ENCODE measurements at regions not wholly inside any gene's neighbourhood (a gene's known extent, or its start where the extent isn't known, plus 50 kb on each side); places are given as distances from the start of the nearest gene placed in this dataset.

DNA sequence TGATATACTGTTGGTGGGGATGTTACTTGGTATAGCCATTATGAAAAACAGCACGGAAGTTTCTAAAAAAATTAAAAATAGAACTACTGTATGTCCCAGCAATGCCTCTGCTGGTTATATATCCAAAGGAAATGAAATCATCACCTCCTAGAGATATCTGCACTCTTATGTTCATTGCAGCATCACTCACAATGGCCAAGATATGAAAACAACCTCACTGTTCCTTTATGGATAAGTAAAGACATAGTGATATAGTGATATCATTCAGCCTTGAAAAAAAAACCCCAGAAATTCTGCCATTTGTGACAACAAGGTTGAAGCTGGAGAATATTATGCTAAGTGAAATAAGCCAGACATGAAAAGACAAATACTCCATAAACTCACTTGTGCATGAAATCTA is 543.8 kb upstream of the SLIT2 start:
- Histone ChIP-seq H3K9me2 (replicated peaks; ENCODE audit: control insufficient read depth, low read length) (no peaks in the 10 kb centered on the region), H3K27ac (ENCODE audit: low read depth, low read length) (no peak overlapping the region), H3K27me3 (ENCODE audit: control insufficient read depth, low read length) (no peaks in the 10 kb centered on the region), H3F3A (ENCODE audit: control insufficient read depth, insufficient read depth) (no peaks in the 10 kb centered on the region), H3K4me1 (ENCODE audit: control insufficient read depth, low read length) (no peaks in the 10 kb centered on the region), H4K20me1 (ENCODE audit: control insufficient read depth, insufficient read depth, low read depth, low read length) (no peaks in the 10 kb centered on the region), H3K4me2 (ENCODE audit: low read length) (no peak overlapping the region), H3K79me2 (ENCODE audit: control insufficient read depth, low read length) (no peaks in the 10 kb centered on the region), H3K36me3 (ENCODE audit: control insufficient read depth, low read length) (no peaks in the 10 kb centered on the region), H3K4me3 (ENCODE audit: low read length) (no peak overlapping the region), H3K9me3 (ENCODE audit: control insufficient read depth, insufficient read depth, low read length) (no peaks in the 10 kb centered on the region)
- TF ChIP-seq, protein P1, sequence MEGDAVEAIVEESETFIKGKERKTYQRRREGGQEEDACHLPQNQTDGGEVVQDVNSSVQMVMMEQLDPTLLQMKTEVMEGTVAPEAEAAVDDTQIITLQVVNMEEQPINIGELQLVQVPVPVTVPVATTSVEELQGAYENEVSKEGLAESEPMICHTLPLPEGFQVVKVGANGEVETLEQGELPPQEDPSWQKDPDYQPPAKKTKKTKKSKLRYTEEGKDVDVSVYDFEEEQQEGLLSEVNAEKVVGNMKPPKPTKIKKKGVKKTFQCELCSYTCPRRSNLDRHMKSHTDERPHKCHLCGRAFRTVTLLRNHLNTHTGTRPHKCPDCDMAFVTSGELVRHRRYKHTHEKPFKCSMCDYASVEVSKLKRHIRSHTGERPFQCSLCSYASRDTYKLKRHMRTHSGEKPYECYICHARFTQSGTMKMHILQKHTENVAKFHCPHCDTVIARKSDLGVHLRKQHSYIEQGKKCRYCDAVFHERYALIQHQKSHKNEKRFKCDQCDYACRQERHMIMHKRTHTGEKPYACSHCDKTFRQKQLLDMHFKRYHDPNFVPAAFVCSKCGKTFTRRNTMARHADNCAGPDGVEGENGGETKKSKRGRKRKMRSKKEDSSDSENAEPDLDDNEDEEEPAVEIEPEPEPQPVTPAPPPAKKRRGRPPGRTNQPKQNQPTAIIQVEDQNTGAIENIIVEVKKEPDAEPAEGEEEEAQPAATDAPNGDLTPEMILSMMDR (IDR thresholded peaks at IDR 0.05; ENCODE audit: low read depth, low read length, poor library complexity, severe bottlenecking), result no peak
- TF ChIP-seq EZH2phosphoT487 (IDR thresholded peaks at IDR 0.05; ENCODE audit: borderline replicate concordance, low read length), result no peak

DNA sequence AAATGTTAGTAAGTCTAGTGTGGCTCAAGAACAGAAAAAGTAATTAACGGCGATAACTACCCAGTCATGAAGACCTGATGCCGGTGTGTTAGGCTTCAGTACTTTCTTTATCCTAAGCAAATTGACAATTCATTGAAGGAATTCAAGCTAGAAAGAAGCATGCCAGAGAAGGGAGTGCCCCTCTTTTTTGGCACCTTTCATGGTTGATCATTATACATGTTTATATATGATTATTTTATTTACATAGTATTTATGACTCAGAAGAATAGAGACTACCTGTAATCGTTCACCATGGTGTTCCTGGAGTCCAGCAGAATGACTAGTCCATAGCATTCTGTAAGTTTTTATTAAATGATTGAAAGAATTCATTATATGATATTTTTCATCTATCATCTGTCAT is 548.3 kb upstream of the SLIT2 start:
- H3K4me3 ChIP-seq (ENCODE audit: low read length), result no peak overlapping the region
- H3K36me3 ChIP-seq (ENCODE audit: control insufficient read depth, low read length), result no peaks in the 10 kb centered on the region
- no peaks in the 10 kb centered on the region for H4K20me1 ChIP-seq (ENCODE audit: control insufficient read depth, insufficient read depth, low read depth, low read length)
- no peak overlapping the region for H3K27ac ChIP-seq (ENCODE audit: low read depth, low read length)
- no peaks in the 10 kb centered on the region for H3K27me3 ChIP-seq (ENCODE audit: control insufficient read depth, low read length)
- no peaks in the 10 kb centered on the region for H3K4me1 ChIP-seq (ENCODE audit: control insufficient read depth, low read length)
- H3K9me2 ChIP-seq (replicated peaks; ENCODE audit: control insufficient read depth, low read length), result no peaks in the 10 kb centered on the region
- no peaks in the 10 kb centered on the region for H3F3A ChIP-seq (ENCODE audit: control insufficient read depth, insufficient read depth)
- no peak for TF ChIP-seq EZH2phosphoT487 (IDR thresholded peaks at IDR 0.05; ENCODE audit: borderline replicate concordance, low read length)
- TF ChIP-seq, protein P1 (IDR thresholded peaks at IDR 0.05; ENCODE audit: low read depth, low read length, poor library complexity, severe bottlenecking), result no peak
- H3K79me2 ChIP-seq (ENCODE audit: control insufficient read depth, low read length), result no peaks in the 10 kb centered on the region
- H3K4me2 ChIP-seq (ENCODE audit: low read length), result no peak overlapping the region
- no peaks in the 10 kb centered on the region for H3K9me3 ChIP-seq (ENCODE audit: control insufficient read depth, insufficient read depth, low read length)

DNA sequence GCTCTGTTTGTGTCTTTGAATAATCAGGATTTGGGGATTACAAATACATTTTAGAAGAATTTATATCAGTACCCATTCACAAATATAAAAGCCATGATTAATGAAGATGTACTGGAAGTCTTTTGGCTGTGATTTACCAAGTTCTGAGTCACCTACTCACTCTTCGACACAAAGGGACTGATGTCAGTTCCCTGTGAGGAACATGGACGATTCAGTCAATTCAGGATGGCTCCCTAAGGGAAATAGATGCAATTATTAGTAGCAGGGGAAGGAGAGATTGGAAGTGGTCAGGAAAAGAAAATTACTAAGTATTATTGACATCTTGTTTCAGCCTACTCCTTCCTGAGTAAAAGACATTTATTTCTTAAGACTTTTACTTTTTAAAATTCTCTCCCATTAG is 550.7 kb upstream of the SLIT2 start:
- Histone ChIP-seq H3K27ac (ENCODE audit: low read depth, low read length) (no peak overlapping the region), H3F3A (ENCODE audit: control insufficient read depth, insufficient read depth) (no peaks in the 10 kb centered on the region), H4K20me1 (ENCODE audit: control insufficient read depth, insufficient read depth, low read depth, low read length) (no peaks in the 10 kb centered on the region), H3K36me3 (ENCODE audit: control insufficient read depth, low read length) (no peaks in the 10 kb centered on the region), H3K4me3 (ENCODE audit: low read length) (no peak overlapping the region), H3K9me3 (ENCODE audit: control insufficient read depth, insufficient read depth, low read length) (no peaks in the 10 kb centered on the region), H3K27me3 (ENCODE audit: control insufficient read depth, low read length) (no peaks in the 10 kb centered on the region), H3K79me2 (ENCODE audit: control insufficient read depth, low read length) (no peaks in the 10 kb centered on the region), H3K4me1 (ENCODE audit: control insufficient read depth, low read length) (no peaks in the 10 kb centered on the region), H3K9me2 (replicated peaks; ENCODE audit: control insufficient read depth, low read length) (no peaks in the 10 kb centered on the region), H3K4me2 (ENCODE audit: low read length) (no peak overlapping the region)
- TF ChIP-seq, protein P1 (IDR thresholded peaks at IDR 0.05; ENCODE audit: low read depth, low read length, poor library complexity, severe bottlenecking), result no peak
- no peak for TF ChIP-seq EZH2phosphoT487 (IDR thresholded peaks at IDR 0.05; ENCODE audit: borderline replicate concordance, low read length)

DNA sequence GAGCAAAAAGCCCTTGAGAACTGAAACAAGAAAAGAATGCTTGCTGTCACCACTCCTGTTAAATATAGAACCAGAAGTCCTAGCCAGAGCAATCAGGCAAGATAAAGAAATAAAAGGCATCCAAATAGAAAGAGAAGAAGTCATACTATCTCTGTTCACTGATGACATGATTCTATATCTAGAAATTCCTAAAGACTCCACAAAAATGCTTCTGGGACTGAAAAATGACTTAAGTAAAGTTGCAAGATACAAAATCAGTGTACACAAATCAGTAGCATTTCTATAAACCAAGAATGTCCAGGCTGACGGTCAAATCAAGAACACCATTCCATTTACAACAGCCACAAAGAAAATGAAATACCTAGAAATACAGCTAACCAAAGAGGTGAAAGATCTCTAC is 552.7 kb upstream of the SLIT2 start:
- Histone ChIP-seq H3K27ac (ENCODE audit: low read depth, low read length) (no peak overlapping the region), H3K27me3 (ENCODE audit: control insufficient read depth, low read length) (no peaks in the 10 kb centered on the region), H3K4me1 (ENCODE audit: control insufficient read depth, low read length) (no peaks in the 10 kb centered on the region), H4K20me1 (ENCODE audit: control insufficient read depth, insufficient read depth, low read depth, low read length) (no peaks in the 10 kb centered on the region), H3K9me2 (replicated peaks; ENCODE audit: control insufficient read depth, low read length) (no peaks in the 10 kb centered on the region), H3K4me3 (ENCODE audit: low read length) (no peak overlapping the region), H3K4me2 (ENCODE audit: low read length) (no peak overlapping the region), H3F3A (ENCODE audit: control insufficient read depth, insufficient read depth) (no peaks in the 10 kb centered on the region), H3K79me2 (ENCODE audit: control insufficient read depth, low read length) (no peaks in the 10 kb centered on the region), H3K9me3 (ENCODE audit: control insufficient read depth, insufficient read depth, low read length) (no peaks in the 10 kb centered on the region), H3K36me3 (ENCODE audit: control insufficient read depth, low read length) (no peaks in the 10 kb centered on the region)
- TF ChIP-seq EZH2phosphoT487 (IDR thresholded peaks at IDR 0.05; ENCODE audit: borderline replicate concordance, low read length), result no peak
- TF ChIP-seq, protein P1 (IDR thresholded peaks at IDR 0.05; ENCODE audit: low read depth, low read length, poor library complexity, severe bottlenecking), result no peak

Measured in DOHH2 (cell line).